Neural cell (in vitro differentiated cells): ENCODE measurements at regions not wholly inside any gene's neighbourhood (a gene's known extent, or its start where the extent isn't known, plus 50 kb on each side); places are given as distances from the start of the nearest gene placed in this dataset.

ENCODE experiments used
- H2AFZ ChIP-seq: fragments of 200-600, 300-800 bp; sonication (generic), shearing (Covaris generic); 2 replicates; pipeline ENCODE4 v1.6.0; 2014; ENCODE audit warnings: low read depth, mild to moderate bottlenecking, antibody characterized with exemption, low read length, moderate library complexity
- H3F3A ChIP-seq: fragments of 200-600 bp; shearing (Covaris generic); 2 replicates; pipeline ENCODE4 v1.6.1; 2016; ENCODE audit warnings: mild to moderate bottlenecking, moderate library complexity, mixed read lengths, antibody characterized with exemption, low read length; ENCODE audit not compliant: insufficient read depth, poor library complexity, severe bottlenecking
- H3K27ac ChIP-seq: fragments of 200-600, 300-800 bp; sonication (generic), shearing (Covaris generic); 2 replicates; pipeline ENCODE4 v1.5.1; 2014; ENCODE audit warnings: mild to moderate bottlenecking, low read length, moderate library complexity
- H3K27me3 ChIP-seq: fragments of 300-800, 200-600 bp; sonication (generic), shearing (Covaris generic); 2 replicates; pipeline ENCODE4 v1.6.0; 2014; ENCODE audit warnings: mild to moderate bottlenecking, low read depth, low read length, moderate library complexity; ENCODE audit not compliant: insufficient read depth
- H3K36me3 ChIP-seq: fragments of 300-800, 200-600 bp; sonication (generic), shearing (Covaris generic); 2 replicates; pipeline ENCODE4 v1.5.1; 2014; ENCODE audit warnings: mild to moderate bottlenecking, antibody characterized with exemption, low read length, moderate library complexity; ENCODE audit not compliant: insufficient read depth
- H3K4me2 ChIP-seq: fragments of 300-800, 200-600 bp; sonication (generic), shearing (Covaris generic); 2 replicates; pipeline ENCODE4 v1.6.0; 2014; ENCODE audit warnings: mild to moderate bottlenecking, low read length
- H3K4me3 ChIP-seq: fragments of 300-800, 200-600 bp; sonication (generic), shearing (Covaris generic); 2 replicates; pipeline ENCODE4 v1.5.1; 2014; ENCODE audit warnings: mild to moderate bottlenecking, low read length, moderate library complexity
- H3K79me2 ChIP-seq: fragments of 200-600 bp; shearing (Covaris generic); replicated peaks from 2 replicates; pipeline ENCODE4 v1.6.0; 2014; ENCODE audit warnings: mild to moderate bottlenecking, low read length, moderate library complexity; ENCODE audit not compliant: insufficient read depth
- H3K9ac ChIP-seq: fragments of 300-800, 200-600 bp; sonication (generic), shearing (Covaris generic); 2 replicates; pipeline ENCODE4 v1.6.1; 2016; ENCODE audit warnings: mild to moderate bottlenecking, low read length, mixed read lengths
- H3K9me2 ChIP-seq: fragments of 200-600 bp; shearing (Covaris generic); 2 replicates; pipeline ENCODE4 v1.6.1; 2016; ENCODE audit warnings: mild to moderate bottlenecking, low read length, mixed read lengths; ENCODE audit not compliant: insufficient read depth
- H3K9me3 ChIP-seq: fragments of 200-600, 300-800 bp; sonication (generic), shearing (Covaris generic); 2 replicates; pipeline ENCODE4 v1.6.1; 2016; ENCODE audit warnings: mild to moderate bottlenecking, mixed run types, low read length, moderate library complexity, mixed read lengths
- H4K20me1 ChIP-seq: fragments of 200-600 bp; shearing (Covaris generic); 2 replicates; pipeline ENCODE4 v1.6.1; 2016; ENCODE audit warnings: mild to moderate bottlenecking, mixed run types; ENCODE audit not compliant: insufficient read depth
- EP300 ChIP-seq: fragments of 450-650 bp; conservative IDR thresholded peaks from 2 replicates; pipeline ENCODE4 v1.6.1; 2014; ENCODE audit warnings: antibody characterized with exemption, mild to moderate bottlenecking, moderate library complexity; ENCODE audit not compliant: poor library complexity, severe bottlenecking
- EZH2 ChIP-seq: fragments of 200-600, 300-800 bp; shearing (Covaris generic), sonication (generic); IDR thresholded peaks from 2 replicates; pipeline ENCODE4 v1.6.1; 2014; ENCODE audit warnings: antibody characterized with exemption, low read length, borderline replicate concordance, mild to moderate bottlenecking; ENCODE audit not compliant: insufficient read depth, poor library complexity, severe bottlenecking
- MXI1 ChIP-seq: fragments of 450-650 bp; conservative IDR thresholded peaks from 2 replicates; pipeline ENCODE4 v1.6.1; 2014; ENCODE audit warnings: antibody characterized with exemption, mild to moderate bottlenecking; ENCODE audit not compliant: poor library complexity, severe bottlenecking
- POLR2AphosphoS5 ChIP-seq: IDR thresholded peaks from 2 replicates; pipeline ENCODE4 v1.6.1; 2012
- RAD21 ChIP-seq: fragments of 450-650 bp; conservative IDR thresholded peaks from 2 replicates; pipeline ENCODE4 v1.6.1; 2014; ENCODE audit warnings: antibody characterized with exemption, mild to moderate bottlenecking, moderate library complexity
- SMC3 ChIP-seq: fragments of 450-650 bp; conservative IDR thresholded peaks from 2 replicates; pipeline ENCODE4 v1.6.1; 2014; ENCODE audit warnings: antibody characterized with exemption, mild to moderate bottlenecking, moderate library complexity; ENCODE audit not compliant: poor library complexity
- TAF1 ChIP-seq: IDR thresholded peaks from 2 replicates; pipeline ENCODE4 v1.6.1; 2012; ENCODE audit warnings: low read depth
- TF ChIP-seq, protein P1 (sequence below): fragments of 450-650 bp; IDR thresholded peaks from 2 replicates; pipeline ENCODE4 v1.5.1; 2014; ENCODE audit warnings: antibody characterized with exemption, mild to moderate bottlenecking, moderate library complexity; ENCODE audit not compliant: poor library complexity, severe bottlenecking
- TF ChIP-seq, protein P2 (sequence below): IDR thresholded peaks from 2 replicates; pipeline ENCODE4 v1.6.1; 2012; ENCODE audit warnings: borderline replicate concordance

DNA sequence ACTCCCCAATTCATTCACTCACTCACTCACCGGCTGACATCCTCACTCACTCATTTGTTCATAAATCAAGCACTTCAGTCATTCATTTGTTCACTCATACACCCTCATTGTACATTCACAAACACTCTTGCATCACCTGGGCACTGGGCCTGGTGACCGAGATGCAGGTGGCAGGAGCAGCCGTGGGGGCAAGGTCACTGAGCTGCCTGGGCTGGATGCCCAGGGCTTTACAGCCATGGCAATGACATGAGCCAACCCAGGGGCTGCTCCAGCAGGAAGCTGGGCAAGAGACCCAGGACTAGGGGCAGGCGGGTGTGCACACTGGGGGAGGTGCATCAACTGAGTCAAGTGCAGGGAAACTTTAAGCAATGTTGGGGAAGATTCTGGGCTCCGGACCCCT, 113.6 kb upstream of the IGSF21 start:
- Histone ChIP-seq H3K4me2 (no peak overlapping the region), H3K79me2 (no peaks in the 10 kb centered on the region), H2AFZ (no peak overlapping the region), H3K9me2 (no peaks in the 10 kb centered on the region), H3K9ac (no peak overlapping the region), H3K27me3 (no peaks in the 10 kb centered on the region), H3K27ac (no peak overlapping the region), H3F3A (no peaks in the 10 kb centered on the region), H3K9me3 (no peaks in the 10 kb centered on the region), H3K4me3 (no peak overlapping the region), H4K20me1 (no peaks in the 10 kb centered on the region), H3K36me3 (no peaks in the 10 kb centered on the region)
- TF ChIP-seq TAF1 = no peak
- no peak for TF ChIP-seq RAD21
- TF ChIP-seq EZH2 = no peak

DNA sequence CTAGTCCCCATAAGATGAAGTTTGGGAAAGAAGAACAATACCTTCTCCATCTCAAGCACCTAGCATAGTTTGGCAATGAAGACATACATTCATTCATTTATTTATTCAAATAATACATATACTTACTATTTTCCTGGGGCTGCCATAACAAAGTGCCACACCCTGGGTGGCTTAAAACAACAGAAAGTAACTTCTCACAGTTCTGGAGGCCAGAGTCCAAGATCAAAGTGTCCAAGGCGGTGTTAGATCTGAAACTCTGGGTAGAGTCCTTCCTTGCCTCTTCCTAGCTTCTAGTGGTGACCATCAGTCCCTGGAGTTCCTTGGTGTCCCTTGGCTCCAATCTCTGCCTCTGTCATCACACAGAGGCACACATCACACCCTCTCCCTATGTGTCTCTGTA, 112.1 kb upstream of the IGSF21 start:
- Histone ChIP-seq H3K9me3 (no peaks in the 10 kb centered on the region), H3K4me3 (no peak overlapping the region), H2AFZ (no peak overlapping the region), H3K9ac (no peak overlapping the region), H3K27me3 (no peaks in the 10 kb centered on the region), H3K79me2 (no peaks in the 10 kb centered on the region), H3F3A (no peaks in the 10 kb centered on the region), H4K20me1 (no peaks in the 10 kb centered on the region), H3K9me2 (no peaks in the 10 kb centered on the region), H3K36me3 (no peaks in the 10 kb centered on the region), H3K4me2 (no peak overlapping the region), H3K27ac (no peak overlapping the region)
- TF ChIP-seq MXI1 (no peak), RAD21 (no peak), EZH2 (no peak), EP300 (no peak)

DNA sequence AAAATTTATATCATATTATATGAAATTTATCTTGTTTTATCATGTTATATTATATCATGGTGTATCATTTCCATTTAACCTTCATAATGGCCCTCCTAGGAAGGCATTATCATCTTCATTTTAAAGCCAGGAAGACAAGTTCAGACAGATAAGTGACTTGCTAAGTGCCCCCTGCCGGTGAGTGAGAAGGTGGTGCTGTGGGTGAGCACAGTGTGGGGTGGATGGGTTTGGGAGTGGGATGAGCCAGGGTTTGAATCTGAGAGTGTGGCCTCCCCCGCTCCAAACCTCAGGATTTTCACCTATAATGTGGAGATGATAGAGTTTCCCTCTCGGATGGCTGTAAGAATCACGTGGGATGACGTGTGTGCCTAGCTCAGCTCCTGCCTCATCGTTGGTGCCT, 108.7 kb upstream of the IGSF21 start:
- H3K36me3 ChIP-seq = no peaks in the 10 kb centered on the region
- H3F3A ChIP-seq = no peaks in the 10 kb centered on the region
- no peak overlapping the region for H3K4me3 ChIP-seq
- no peaks in the 10 kb centered on the region for H3K79me2 ChIP-seq
- no peak overlapping the region for H3K4me2 ChIP-seq
- no peak overlapping the region for H3K27ac ChIP-seq
- no peaks in the 10 kb centered on the region for H4K20me1 ChIP-seq
- H3K27me3 ChIP-seq = no peaks in the 10 kb centered on the region
- H3K9me3 ChIP-seq = no peaks in the 10 kb centered on the region
- no peak overlapping the region for H2AFZ ChIP-seq
- H3K9me2 ChIP-seq = no peaks in the 10 kb centered on the region
- no peak for TF ChIP-seq RAD21
- TF ChIP-seq SMC3 = no peak
- TF ChIP-seq, protein P1, sequence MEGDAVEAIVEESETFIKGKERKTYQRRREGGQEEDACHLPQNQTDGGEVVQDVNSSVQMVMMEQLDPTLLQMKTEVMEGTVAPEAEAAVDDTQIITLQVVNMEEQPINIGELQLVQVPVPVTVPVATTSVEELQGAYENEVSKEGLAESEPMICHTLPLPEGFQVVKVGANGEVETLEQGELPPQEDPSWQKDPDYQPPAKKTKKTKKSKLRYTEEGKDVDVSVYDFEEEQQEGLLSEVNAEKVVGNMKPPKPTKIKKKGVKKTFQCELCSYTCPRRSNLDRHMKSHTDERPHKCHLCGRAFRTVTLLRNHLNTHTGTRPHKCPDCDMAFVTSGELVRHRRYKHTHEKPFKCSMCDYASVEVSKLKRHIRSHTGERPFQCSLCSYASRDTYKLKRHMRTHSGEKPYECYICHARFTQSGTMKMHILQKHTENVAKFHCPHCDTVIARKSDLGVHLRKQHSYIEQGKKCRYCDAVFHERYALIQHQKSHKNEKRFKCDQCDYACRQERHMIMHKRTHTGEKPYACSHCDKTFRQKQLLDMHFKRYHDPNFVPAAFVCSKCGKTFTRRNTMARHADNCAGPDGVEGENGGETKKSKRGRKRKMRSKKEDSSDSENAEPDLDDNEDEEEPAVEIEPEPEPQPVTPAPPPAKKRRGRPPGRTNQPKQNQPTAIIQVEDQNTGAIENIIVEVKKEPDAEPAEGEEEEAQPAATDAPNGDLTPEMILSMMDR = no peak
- TF ChIP-seq EP300 = no peak
- TF ChIP-seq MXI1 = no peak
- TF ChIP-seq, protein P2, sequence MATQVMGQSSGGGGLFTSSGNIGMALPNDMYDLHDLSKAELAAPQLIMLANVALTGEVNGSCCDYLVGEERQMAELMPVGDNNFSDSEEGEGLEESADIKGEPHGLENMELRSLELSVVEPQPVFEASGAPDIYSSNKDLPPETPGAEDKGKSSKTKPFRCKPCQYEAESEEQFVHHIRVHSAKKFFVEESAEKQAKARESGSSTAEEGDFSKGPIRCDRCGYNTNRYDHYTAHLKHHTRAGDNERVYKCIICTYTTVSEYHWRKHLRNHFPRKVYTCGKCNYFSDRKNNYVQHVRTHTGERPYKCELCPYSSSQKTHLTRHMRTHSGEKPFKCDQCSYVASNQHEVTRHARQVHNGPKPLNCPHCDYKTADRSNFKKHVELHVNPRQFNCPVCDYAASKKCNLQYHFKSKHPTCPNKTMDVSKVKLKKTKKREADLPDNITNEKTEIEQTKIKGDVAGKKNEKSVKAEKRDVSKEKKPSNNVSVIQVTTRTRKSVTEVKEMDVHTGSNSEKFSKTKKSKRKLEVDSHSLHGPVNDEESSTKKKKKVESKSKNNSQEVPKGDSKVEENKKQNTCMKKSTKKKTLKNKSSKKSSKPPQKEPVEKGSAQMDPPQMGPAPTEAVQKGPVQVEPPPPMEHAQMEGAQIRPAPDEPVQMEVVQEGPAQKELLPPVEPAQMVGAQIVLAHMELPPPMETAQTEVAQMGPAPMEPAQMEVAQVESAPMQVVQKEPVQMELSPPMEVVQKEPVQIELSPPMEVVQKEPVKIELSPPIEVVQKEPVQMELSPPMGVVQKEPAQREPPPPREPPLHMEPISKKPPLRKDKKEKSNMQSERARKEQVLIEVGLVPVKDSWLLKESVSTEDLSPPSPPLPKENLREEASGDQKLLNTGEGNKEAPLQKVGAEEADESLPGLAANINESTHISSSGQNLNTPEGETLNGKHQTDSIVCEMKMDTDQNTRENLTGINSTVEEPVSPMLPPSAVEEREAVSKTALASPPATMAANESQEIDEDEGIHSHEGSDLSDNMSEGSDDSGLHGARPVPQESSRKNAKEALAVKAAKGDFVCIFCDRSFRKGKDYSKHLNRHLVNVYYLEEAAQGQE = no peak
- TF ChIP-seq POLR2AphosphoS5 = no peak
- TF ChIP-seq TAF1 = no peak
- no peak overlapping the region for H3K9ac ChIP-seq
